ENCODE measurements at regions not wholly inside any gene's neighbourhood (a gene's known extent, or its start where the extent isn't known, plus 50 kb on each side); places are given as distances from the start of the nearest gene placed in this dataset.

- no peak for TF ChIP-seq POLR2AphosphoS5 (IDR thresholded peaks at IDR 0.05; ENCODE audit: low read depth, low read length)
- no peak for TF ChIP-seq TCF7L2 (IDR thresholded peaks at IDR 0.05; ENCODE audit: low read depth, low read length)
- no peak for TF ChIP-seq CTCF (IDR thresholded peaks at IDR 0.05)
- no peak for TF ChIP-seq SIN3A (IDR thresholded peaks at IDR 0.05; ENCODE audit: borderline replicate concordance, insufficient read depth, low read depth, low read length)
- TF ChIP-seq REST (IDR thresholded peaks at IDR 0.05; ENCODE audit: insufficient read depth in 1 of 2, low read depth in 2 of 2, low read length in 1 of 2), result no peak
- H3K27me3 ChIP-seq (ENCODE audit: control insufficient read depth, insufficient read depth, low read length), result no peaks in the 10 kb centered on the region
- in situ Hi-C loops (cut with HindIII; ENCODE audit: low pct_unique_long_range_greater_than_20kb, low sequenced_read_pairs) (no loop called here), intact Hi-C loops (cut with micrococcal nuclease; ENCODE audit: unreplicated experiment) (no loop called here)
- no peak overlapping the region for H3K4me3 ChIP-seq (ENCODE audit: low read depth in 2 of 2, low read length in 2 of 2)
- ATAC-seq, result no peak
- BruUV-seq (replicated peaks), result no TSS peak
- no peaks in the 10 kb centered on the region for H3K9me3 ChIP-seq (ENCODE audit: control insufficient read depth, insufficient read depth, low read depth, low read length)
- H3K27ac ChIP-seq (ENCODE audit: low read length), result no peak overlapping the region
- no peaks in the 10 kb centered on the region for H3K4me1 ChIP-seq (ENCODE audit: control insufficient read depth, insufficient read depth, low read length)
- no peak for DNase-seq (ENCODE audit: low read depth, low spot score)
- ChIA-PET CTCF (no interaction called here), POLR2A (interaction anchor here (0.6 kb wide), 1 partner anchor 1587 kb away, joined by 7 read pairs; no protein-coding TSS in a partner anchor)
- no peaks in the 10 kb centered on the region for H3K36me3 ChIP-seq (ENCODE audit: control insufficient read depth, insufficient read depth, low read length)
Measured at GRCh38 chr9:30771163-30771708, 1613.2 kb upstream of the ACO1 start.

GRCh38 chr9:30771760-30772159 lies 1612.7 kb upstream of the ACO1 start:
- ChIA-PET POLR2A (interaction anchor here (0.6 kb wide), 1 partner anchor 1587 kb away, joined by 7 read pairs; no protein-coding TSS in a partner anchor), CTCF (no interaction called here)
- H3K4me3 ChIP-seq (ENCODE audit: low read depth in 2 of 2, low read length in 2 of 2), result no peak overlapping the region
- ATAC-seq (no peak), DNase-seq (ENCODE audit: low read depth, low spot score) (no peak)
- H3K4me1 ChIP-seq (ENCODE audit: control insufficient read depth, insufficient read depth, low read length), result no peaks in the 10 kb centered on the region
- TF ChIP-seq SIN3A (IDR thresholded peaks at IDR 0.05; ENCODE audit: borderline replicate concordance, insufficient read depth, low read depth, low read length), result no peak
- no peak for TF ChIP-seq POLR2AphosphoS5 (IDR thresholded peaks at IDR 0.05; ENCODE audit: low read depth, low read length)
- no peak for TF ChIP-seq CTCF (IDR thresholded peaks at IDR 0.05)
- no peak for TF ChIP-seq TCF7L2 (IDR thresholded peaks at IDR 0.05; ENCODE audit: low read depth, low read length)
- TF ChIP-seq REST (IDR thresholded peaks at IDR 0.05; ENCODE audit: insufficient read depth in 1 of 2, low read depth in 2 of 2, low read length in 1 of 2), result no peak
- no TSS peak for BruUV-seq (replicated peaks)
- H3K27ac ChIP-seq (ENCODE audit: low read length), result no peak overlapping the region
- intact Hi-C loops (cut with micrococcal nuclease; ENCODE audit: unreplicated experiment), result no loop called here
- in situ Hi-C loops (cut with HindIII; ENCODE audit: low pct_unique_long_range_greater_than_20kb, low sequenced_read_pairs), result no loop called here
- H3K9me3 ChIP-seq (ENCODE audit: control insufficient read depth, insufficient read depth, low read depth, low read length), result no peaks in the 10 kb centered on the region
- H3K27me3 ChIP-seq (ENCODE audit: control insufficient read depth, insufficient read depth, low read length), result no peaks in the 10 kb centered on the region
- no peaks in the 10 kb centered on the region for H3K36me3 ChIP-seq (ENCODE audit: control insufficient read depth, insufficient read depth, low read length)
